K562 (cell line): ENCODE measurements at regions not wholly inside any gene's neighbourhood (a gene's known extent, or its start where the extent isn't known, plus 50 kb on each side); places are given as distances from the start of the nearest gene placed in this dataset.

Experiments
- ATAC-seq: fragments of 200-7000 bp; cut with Tn5 transposase; 3 replicates; pipeline ENCODE4 v1.9.1; 2020; ENCODE audit warnings: moderate library complexity
- BruUV-seq: library from RNA; stranded (reverse); fragments of 400-500 nt; replicated peaks from 2 replicates; lab custom pipeline; 2021; lab: Mats Ljungman, UMichigan
- CTCF ChIA-PET: fragments of 300-600 bp; formaldehyde crosslinking; extraction: SDS; loops from one replicate; lab custom pipeline; 2021; ENCODE audit warnings: low intra/inter-chr PET ratio; lab: Yijun Ruan, JAX
- POLR2A ChIA-PET: fragments of 300-600, 350-650 bp; sonication (Branson Sonifier 250); formaldehyde crosslinking; extraction: SDS; loops from one replicate; lab custom pipeline; 2021; ENCODE audit warnings: antibody characterized with exemption, inconsistent platforms; lab: Yijun Ruan, JAX
- DNase-seq, 4 experiments: peaks; one replicate each; pipeline versions ENCODE4 v3.0.0 to v3.0.0-alpha.2; 2011 to 2018; ENCODE audit warnings: low spot score in 3 of 4, mixed read lengths in 3 of 4; ENCODE audit errors: extremely low read depth in 1 of 4
- FAIRE-seq: peaks from 2 replicates; lab custom pipeline; 2011; peaks lifted over from hg19 to GRCh38; lab: Jason Lieb, UNC
- H2AFZ ChIP-seq: 2 replicates; pipeline ENCODE4 v1.6.0; 2011; ENCODE audit warnings: low read depth, low read length, control low read depth, inconsistent platforms
- H3K27ac ChIP-seq: fragments of 200-600 bp; 3 replicates; pipeline ENCODE4 v1.8.0; 2011; ENCODE audit warnings: low read depth, mild to moderate bottlenecking, control low read depth, inconsistent platforms, low read length, moderate library complexity, mixed read lengths; ENCODE audit errors: extremely low read depth
- H3K27me3 ChIP-seq, 2 experiments: fragments of 300-600 bp in 1 of 2; 2 replicates in 1 of 2; 3 replicates in 1 of 2; pipeline versions ENCODE4 v1.6.0 to v1.8.0; 2011; ENCODE audit warnings: inconsistent platforms in 2 of 2, low read length in 2 of 2, mild to moderate bottlenecking in 1 of 2, mixed read lengths in 1 of 2, moderate library complexity in 1 of 2; ENCODE audit not compliant: control insufficient read depth in 2 of 2, insufficient read depth in 2 of 2
- H3K36me3 ChIP-seq: fragments of 300-600 bp; 3 replicates; pipeline ENCODE4 v1.8.0; 2011; ENCODE audit warnings: mild to moderate bottlenecking, low read length, inconsistent platforms; ENCODE audit not compliant: control insufficient read depth, insufficient read depth
- H3K4me1 ChIP-seq, 2 experiments: fragments of 200-600 bp in 1 of 2; replicated peaks in 1 of 2; 2 replicates in 1 of 2; 3 replicates in 1 of 2; pipeline versions ENCODE4 v1.5.1 to v1.8.0; 2011; ENCODE audit warnings: inconsistent platforms in 2 of 2, low read length in 2 of 2, mild to moderate bottlenecking in 1 of 2, mixed read lengths in 1 of 2, moderate library complexity in 1 of 2; ENCODE audit not compliant: control insufficient read depth in 2 of 2, insufficient read depth in 2 of 2
- H3K4me2 ChIP-seq: 2 replicates; pipeline ENCODE4 v1.6.1; 2011; ENCODE audit warnings: low read length, control low read depth, inconsistent platforms, mixed read lengths; ENCODE audit not compliant: insufficient read depth
- H3K4me3 ChIP-seq: fragments of 200-600 bp; sonication (generic), shearing (Covaris generic); 2 replicates; pipeline ENCODE4 v1.5.1; 2016; ENCODE audit warnings: control low read depth, inconsistent platforms
- H3K79me2 ChIP-seq: fragments of 200-600 bp; 3 replicates; pipeline ENCODE4 v1.8.0; 2011; ENCODE audit warnings: low read length, inconsistent platforms; ENCODE audit not compliant: control insufficient read depth, insufficient read depth
- H3K9ac ChIP-seq, 2 experiments: 2 replicates each; pipeline versions ENCODE4 v1.6.0 to v1.6.1; 2011; ENCODE audit warnings: low read depth in 2 of 2, low read length in 2 of 2, control low read depth in 1 of 2, inconsistent platforms in 1 of 2, mild to moderate bottlenecking in 1 of 2, mixed read lengths in 1 of 2; ENCODE audit not compliant: insufficient read depth in 1 of 2
- H3K9me1 ChIP-seq: one replicate; pipeline ENCODE4 v1.6.0; 2011; ENCODE audit warnings: inconsistent platforms, mild to moderate bottlenecking, low read length, moderate library complexity; ENCODE audit not compliant: control insufficient read depth, insufficient read depth
- H3K9me3 ChIP-seq: replicated peaks from 2 replicates; pipeline ENCODE4 v1.5.1; 2011; ENCODE audit warnings: low read depth, low read length, inconsistent platforms; ENCODE audit not compliant: control insufficient read depth, insufficient read depth
- H4K20me1 ChIP-seq: replicated peaks from 2 replicates; pipeline ENCODE4 v1.6.1; 2011; ENCODE audit warnings: low read length, inconsistent platforms, mixed read lengths; ENCODE audit not compliant: control insufficient read depth, insufficient read depth
- FOXJ2 ChIP-seq: fragments of 200-800 bp; sonication (Bioruptor generic); IDR thresholded peaks from 2 replicates; pipeline ENCODE4 v1.6.1; 2016; ENCODE audit warnings: missing genetic modification characterization, missing compliant biosample characterization
- MYNN ChIP-seq, 2 experiments: sonication (generic); formaldehyde crosslinking in 1 of 2; IDR thresholded peaks; 2 replicates each; pipeline versions ENCODE4 v1.5.0 to v1.6.1; 2016 to 2020; ENCODE audit warnings: antibody characterized with exemption in 1 of 2, missing genetic modification reagents in 1 of 2
- NFXL1 ChIP-seq: fragments of 450-650 bp; formaldehyde crosslinking; IDR thresholded peaks from 2 replicates; pipeline ENCODE4 v1.4.0; 2021; ENCODE audit warnings: mild to moderate bottlenecking
- NONO ChIP-seq, 2 experiments: fragments of 200-400 bp in 1 of 2; fragments of 450-650 bp in 1 of 2; formaldehyde crosslinking in 1 of 2; IDR thresholded peaks; 2 replicates each; pipeline ENCODE4 v1.6.1; 2017; ENCODE audit warnings: low read depth in 2 of 2, mild to moderate bottlenecking in 2 of 2, moderate library complexity in 2 of 2, low read length in 1 of 2
- PCBP1 ChIP-seq: fragments of 200-400 bp; formaldehyde crosslinking; IDR thresholded peaks from 2 replicates; pipeline ENCODE4 v1.6.1; 2018; ENCODE audit warnings: mild to moderate bottlenecking, low read depth, low read length; ENCODE audit not compliant: poor library complexity, severe bottlenecking
- PHF8 ChIP-seq: fragments of 200-600 bp; sonication (generic); IDR thresholded peaks from 2 replicates; pipeline ENCODE4 v1.6.1; 2012; ENCODE audit warnings: mixed run types, mild to moderate bottlenecking, inconsistent platforms, low read length, moderate library complexity, borderline replicate concordance
- RFX1 ChIP-seq: fragments of 450-650 bp; IDR thresholded peaks from 2 replicates; pipeline ENCODE4 v1.6.1; 2016; ENCODE audit warnings: mild to moderate bottlenecking, moderate library complexity
- SETDB1 ChIP-seq: IDR thresholded peaks from one replicate; pipeline ENCODE4 v1.6.1; 2012; ENCODE audit warnings: low read length, control low read depth, inconsistent platforms
- SMC3 ChIP-seq: conservative IDR thresholded peaks from 2 replicates; pipeline ENCODE4 v1.6.1; 2011; ENCODE audit warnings: low read depth, low read length, improper control_type of control experiment; ENCODE audit not compliant: insufficient read depth
- ZKSCAN3 ChIP-seq: fragments of 250-450 bp; sonication (Bioruptor Pico); IDR thresholded peaks from 2 replicates; pipeline ENCODE4 v1.4.0; 2020
- ZNF668 ChIP-seq: fragments of 250-450 bp; sonication (Bioruptor Pico); IDR thresholded peaks from 2 replicates; pipeline ENCODE4 v1.8.0; 2022; ENCODE audit warnings: mild to moderate bottlenecking, inconsistent platforms
- WGBS: fragments of 100-300 bp; shearing (Covaris generic); methylation state at CpG from one replicate; pipeline ENCODE4 v1.1.6; 2016; ENCODE audit warnings: low coverage, mixed read lengths; ENCODE audit not compliant: insufficient coverage; ENCODE audit errors: missing lambda C conversion rate; 5-methylcytosine and 5-hydroxymethylcytosine counted together
- in situ Hi-C: fragments of 300-500 bp; cut with MboI; formaldehyde crosslinking; loops from 4 replicates; pipeline ENCODE4 v1.15.0; 2018; ENCODE audit warnings: inconsistent platforms, mixed read lengths
- intact Hi-C: fragments of 100-400 bp; cut with micrococcal nuclease; formaldehyde crosslinking; loops from 2 replicates; pipeline ENCODE4 v1.14.2; 2022
- TF ChIP-seq, protein P1 (sequence below): fragments of 450-650 bp; IDR thresholded peaks from 2 replicates; pipeline ENCODE4 v1.6.1; 2016; ENCODE audit warnings: antibody characterized with exemption
- TF ChIP-seq, protein P2 (sequence below): IDR thresholded peaks from 2 replicates; pipeline ENCODE4 v1.6.1; 2011; ENCODE audit not compliant: insufficient read length; ENCODE audit errors: extremely low read depth
- TF ChIP-seq, protein P3 (sequence below): fragments of 250-450 bp; sonication (Bioruptor Pico); IDR thresholded peaks from 2 replicates; pipeline ENCODE4 v1.6.1; 2021; ENCODE audit warnings: mild to moderate bottlenecking

DNA sequence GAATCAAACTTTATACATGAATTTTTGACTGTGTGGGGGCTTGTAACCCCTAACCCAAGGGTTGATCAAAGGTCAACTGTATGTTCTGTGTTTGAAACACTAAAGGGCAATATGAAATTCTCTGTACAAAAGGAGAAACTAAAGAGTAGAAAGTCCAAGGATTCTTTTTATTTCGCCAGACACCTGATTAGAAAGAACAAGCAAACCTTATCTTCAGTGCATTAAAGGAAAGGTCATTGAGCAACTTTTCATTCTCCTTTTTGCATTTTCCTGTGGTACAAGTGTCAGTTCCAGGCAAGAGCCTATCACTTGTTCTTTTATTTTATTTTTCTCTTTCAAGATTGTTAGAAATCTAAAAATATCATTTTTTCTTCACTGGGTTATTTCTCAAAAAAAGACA lies 430.1 kb upstream of the EPHA3 start:
- WGBS = 0% methylated on average over 1 of the region's 1 CpG

More for the DNA sequence above, 430.1 kb upstream of the EPHA3 start:
- Histone ChIP-seq H3K79me2 (no peaks in the 10 kb centered on the region), H3K4me3 (no peak overlapping the region), H3K4me2 (no peak overlapping the region), H2AFZ (no peak overlapping the region), H3K9me1 (no peaks in the 10 kb centered on the region), H4K20me1 (no peaks in the 10 kb centered on the region), H3K36me3 (no peaks in the 10 kb centered on the region), H3K27me3 (no peaks in the 10 kb centered on the region), H3K4me1 (no peaks in the 10 kb centered on the region), H3K9ac (no peak overlapping the region), H3K9me3 (no peaks in the 10 kb centered on the region), H3K27ac (no peak overlapping the region)
- DNase-seq = no peak
- ChIA-PET POLR2A (no interaction called here), CTCF (no interaction called here)
- TF ChIP-seq, protein P1, sequence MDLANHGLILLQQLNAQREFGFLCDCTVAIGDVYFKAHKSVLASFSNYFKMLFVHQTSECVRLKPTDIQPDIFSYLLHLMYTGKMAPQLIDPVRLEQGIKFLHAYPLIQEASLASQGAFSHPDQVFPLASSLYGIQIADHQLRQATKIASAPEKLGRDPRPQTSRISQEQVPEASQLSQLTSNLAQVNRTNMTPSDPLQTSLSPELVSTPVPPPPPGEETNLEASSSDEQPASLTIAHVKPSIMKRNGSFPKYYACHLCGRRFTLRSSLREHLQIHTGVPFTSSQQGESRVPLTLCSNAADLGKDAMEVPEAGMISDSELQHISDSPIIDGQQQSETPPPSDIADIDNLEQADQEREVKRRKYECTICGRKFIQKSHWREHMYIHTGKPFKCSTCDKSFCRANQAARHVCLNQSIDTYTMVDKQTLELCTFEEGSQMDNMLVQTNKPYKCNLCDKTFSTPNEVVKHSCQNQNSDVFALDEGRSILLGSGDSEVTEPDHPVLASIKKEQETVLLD = no peak
- TF ChIP-seq SMC3 (no peak), MYNN (IDR thresholded peaks at IDR 0.05) (no peak), MYNN (CRISPR knock-in tag; IDR thresholded peaks at IDR 0.05) (no peak), ZKSCAN3 (CRISPR knock-in tag) (no peak), NFXL1 (CRISPR knock-in tag) (no peak), FOXJ2 (tag) (no peak), RFX1 (no peak), SETDB1 (no peak), ZNF668 (CRISPR knock-in tag) (no peak), PHF8 (no peak), NONO (IDR thresholded peaks at IDR 0.05; ENCODE audit: low read depth in 2 of 2, low read length in 1 of 2) (no peak), PCBP1 (no peak)
- TF ChIP-seq, protein P2, sequence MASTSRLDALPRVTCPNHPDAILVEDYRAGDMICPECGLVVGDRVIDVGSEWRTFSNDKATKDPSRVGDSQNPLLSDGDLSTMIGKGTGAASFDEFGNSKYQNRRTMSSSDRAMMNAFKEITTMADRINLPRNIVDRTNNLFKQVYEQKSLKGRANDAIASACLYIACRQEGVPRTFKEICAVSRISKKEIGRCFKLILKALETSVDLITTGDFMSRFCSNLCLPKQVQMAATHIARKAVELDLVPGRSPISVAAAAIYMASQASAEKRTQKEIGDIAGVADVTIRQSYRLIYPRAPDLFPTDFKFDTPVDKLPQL = no peak
- TF ChIP-seq, protein P3, sequence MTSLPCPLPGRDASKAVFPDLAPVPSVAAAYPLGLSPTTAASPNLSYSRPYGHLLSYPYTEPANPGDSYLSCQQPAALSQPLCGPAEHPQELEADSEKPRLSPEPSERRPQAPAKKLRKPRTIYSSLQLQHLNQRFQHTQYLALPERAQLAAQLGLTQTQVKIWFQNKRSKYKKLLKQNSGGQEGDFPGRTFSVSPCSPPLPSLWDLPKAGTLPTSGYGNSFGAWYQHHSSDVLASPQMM = no peak
- intact Hi-C loops (no loop called here), in situ Hi-C loops (no loop called here)
- BruUV-seq = no TSS peak
- no peak for FAIRE-seq
- ATAC-seq = no peak
